Stimulated activated CD4-positive, alpha-beta T cell treated with anti-CD3 and anti-CD28 coated beads, Interleukin-4, amount 100 ng/mL, for 4 hours (primary cell): ENCODE measurements at regions not wholly inside any gene's neighbourhood (a gene's known extent, or its start where the extent isn't known, plus 50 kb on each side); places are given as distances from the start of the nearest gene placed in this dataset.
"Not testable (repeated sequence)": the region's sequence is repeated elsewhere in the genome, so short reads cannot be mapped to it uniquely, and the experiment has no call there.

Experiments used
- DNase-seq, 2 experiments: peaks; one replicate each; pipeline ENCODE4 v3.0.0-alpha.2; 2020

DNA sequence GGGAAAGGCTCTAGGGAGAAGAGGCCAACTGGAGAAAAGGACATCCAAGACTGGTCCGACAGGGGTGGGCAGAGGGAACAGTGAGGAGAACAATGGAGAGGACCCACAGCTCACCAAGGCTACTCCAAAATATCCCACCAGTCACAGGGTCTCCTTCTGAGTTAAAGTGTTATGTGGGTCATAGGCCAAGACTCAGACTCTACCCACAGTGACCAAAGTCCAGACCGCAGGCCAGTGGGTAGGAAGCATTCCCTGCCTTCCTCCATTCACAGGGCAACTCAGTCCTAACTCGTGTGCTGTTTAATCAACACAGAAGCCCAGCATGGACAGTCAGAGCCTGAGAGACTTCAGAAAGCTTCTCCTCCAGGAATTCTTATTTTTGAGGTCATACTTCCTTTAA, 260.6 kb downstream of the SMAD2 start:
- DNase-seq = no peak

DNA sequence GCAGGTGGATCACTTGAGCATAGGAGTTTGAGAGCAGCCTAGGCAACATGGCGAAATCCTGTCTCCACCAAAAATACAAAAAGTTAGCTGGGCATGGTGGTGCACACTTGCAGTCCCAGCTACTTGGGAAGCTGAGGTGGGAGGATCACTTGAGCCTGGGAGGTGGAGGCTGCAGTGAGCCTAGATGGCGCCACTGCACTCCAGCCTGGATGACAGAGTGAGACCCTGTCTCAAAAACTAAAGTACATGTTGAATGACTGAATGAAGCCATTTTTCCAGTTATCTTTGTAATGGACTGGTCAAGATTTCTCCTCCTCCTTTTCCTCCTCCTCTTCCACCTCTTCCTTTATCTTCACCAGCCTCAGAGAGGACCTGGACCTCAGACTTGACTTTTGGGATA, 272.0 kb downstream of the SMAD2 start:
- DNase-seq = no peak

DNA sequence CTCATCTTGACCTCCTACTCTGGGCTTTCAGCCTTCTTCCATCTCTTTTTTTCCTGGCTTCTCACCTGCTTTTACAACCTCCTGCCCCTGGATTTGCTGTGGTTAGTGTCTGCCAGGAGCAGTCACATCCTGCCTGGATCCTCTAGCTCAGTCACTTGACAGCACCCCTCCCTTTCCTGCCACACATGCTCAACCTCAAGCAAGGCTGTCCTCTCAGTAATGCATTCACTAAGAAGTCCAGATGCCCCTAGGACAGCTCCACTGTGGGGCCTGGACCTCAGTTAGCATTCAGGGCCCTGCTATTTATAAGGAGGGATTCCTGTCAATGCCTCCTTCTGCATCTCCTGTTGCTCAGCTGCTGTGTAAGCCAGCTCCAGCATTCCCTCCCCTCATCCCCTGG, 275.5 kb downstream of the SMAD2 start:
- no peak for DNase-seq

DNA sequence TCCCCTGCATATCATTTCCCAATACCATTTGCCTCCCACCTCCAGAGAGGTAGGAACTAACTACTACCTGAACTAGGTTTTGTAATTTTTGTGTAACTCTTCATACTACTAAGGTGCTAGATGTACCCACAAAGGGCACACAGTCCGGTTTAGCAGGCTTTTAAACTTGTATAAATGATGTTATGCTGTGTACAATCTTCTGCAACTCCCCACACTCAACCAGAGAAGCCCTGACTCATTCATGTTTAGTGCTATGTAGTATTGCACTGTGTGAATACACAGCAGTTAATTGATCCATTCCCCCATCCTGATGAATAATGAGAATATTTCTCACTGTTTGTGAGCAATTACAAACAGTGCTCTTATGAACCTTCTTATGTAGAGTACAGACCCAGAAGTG, 285.6 kb downstream of the SMAD2 start:
- no peak for DNase-seq

DNA sequence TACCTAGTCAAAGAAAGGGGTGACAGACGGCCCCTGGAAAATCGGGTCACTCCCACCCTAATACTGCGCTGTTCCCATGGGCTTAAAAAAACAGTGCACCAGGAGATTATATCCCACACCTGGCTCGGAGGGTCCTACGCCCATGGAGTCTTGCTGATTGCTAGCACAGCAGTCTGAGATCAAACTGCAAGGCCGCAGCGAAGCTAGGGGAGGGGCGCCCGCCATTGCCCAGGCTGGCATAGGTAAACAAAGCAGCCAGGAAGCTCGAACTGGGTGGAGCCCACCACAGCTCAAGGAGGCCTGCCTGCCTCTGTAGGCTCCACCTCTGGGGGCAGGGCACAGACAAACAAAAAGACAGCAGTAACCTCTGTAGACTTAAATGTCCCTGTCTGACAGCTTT, 292.9 kb downstream of the SMAD2 start:
- DNase-seq = not testable (repeated sequence)

DNA sequence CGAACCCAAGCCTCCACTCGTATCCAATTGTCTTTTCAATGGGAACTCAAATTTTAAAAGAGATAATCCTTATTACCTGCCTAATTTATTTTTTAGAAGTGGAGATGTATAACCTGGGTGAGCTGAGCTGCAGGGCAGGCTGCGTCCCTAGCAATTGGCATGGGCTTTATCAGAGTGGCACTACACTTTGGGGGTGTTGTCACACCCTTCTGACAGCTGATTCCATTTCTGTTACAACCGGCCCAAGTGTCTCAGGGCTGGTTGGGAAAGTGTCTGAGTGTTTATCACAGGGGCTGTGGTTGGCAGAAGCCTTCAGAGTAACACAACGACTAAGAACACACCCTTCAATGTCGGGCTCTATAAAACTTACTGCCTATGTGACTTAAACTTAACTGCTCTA, 295.0 kb downstream of the SMAD2 start:
- no peak for DNase-seq

DNA sequence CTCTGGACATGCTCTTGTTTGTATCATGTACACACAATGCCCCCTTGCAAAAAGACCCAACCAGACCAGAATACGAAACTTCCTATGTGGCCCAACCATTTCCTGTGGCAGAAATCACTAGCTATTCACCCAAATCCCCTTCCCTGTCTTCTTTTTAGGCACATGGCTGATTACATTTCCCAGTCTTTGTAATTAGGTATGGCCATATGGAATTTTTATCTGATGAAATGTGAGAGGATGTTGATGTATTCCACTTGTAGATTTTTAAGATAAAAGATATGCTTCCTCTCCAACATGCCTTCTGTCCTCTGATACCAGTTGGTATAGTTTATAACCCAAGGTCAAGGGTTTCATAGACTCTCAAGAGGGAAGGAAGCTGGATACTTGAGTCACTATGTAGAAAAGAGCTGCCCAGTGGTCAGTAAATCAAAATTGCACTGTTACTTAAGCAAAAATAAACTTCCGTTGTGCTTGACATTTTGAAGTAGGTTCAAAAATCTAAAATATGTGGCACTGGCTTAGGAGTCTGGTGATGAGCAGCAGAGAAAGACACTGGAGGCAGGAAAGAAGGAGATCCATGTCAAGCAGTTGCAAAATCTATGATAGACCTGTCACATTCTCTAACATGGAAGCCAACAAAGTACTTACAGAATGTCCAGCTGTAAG, 297.4 kb downstream of the SMAD2 start:
- no peak for DNase-seq

DNA sequence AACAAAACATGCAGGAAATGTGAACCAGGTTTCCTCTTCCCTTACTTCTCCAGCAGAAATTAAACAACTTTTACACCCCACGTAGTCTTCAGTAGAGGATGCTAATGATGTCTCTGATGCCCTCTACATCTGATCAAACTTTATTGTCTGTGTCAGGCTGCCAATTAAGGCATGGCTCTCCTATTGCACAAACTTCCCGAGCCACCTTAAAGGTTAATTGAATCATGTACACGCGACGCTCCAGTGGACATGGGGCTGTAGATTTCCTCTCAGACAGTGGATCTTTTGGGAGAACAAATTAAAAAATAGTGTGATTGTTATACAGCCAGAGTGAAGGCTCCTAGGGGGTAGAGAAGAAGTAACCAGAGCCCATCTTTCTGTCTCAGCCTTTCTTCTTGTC, 301.6 kb downstream of the SMAD2 start:
- no peak for DNase-seq

DNA sequence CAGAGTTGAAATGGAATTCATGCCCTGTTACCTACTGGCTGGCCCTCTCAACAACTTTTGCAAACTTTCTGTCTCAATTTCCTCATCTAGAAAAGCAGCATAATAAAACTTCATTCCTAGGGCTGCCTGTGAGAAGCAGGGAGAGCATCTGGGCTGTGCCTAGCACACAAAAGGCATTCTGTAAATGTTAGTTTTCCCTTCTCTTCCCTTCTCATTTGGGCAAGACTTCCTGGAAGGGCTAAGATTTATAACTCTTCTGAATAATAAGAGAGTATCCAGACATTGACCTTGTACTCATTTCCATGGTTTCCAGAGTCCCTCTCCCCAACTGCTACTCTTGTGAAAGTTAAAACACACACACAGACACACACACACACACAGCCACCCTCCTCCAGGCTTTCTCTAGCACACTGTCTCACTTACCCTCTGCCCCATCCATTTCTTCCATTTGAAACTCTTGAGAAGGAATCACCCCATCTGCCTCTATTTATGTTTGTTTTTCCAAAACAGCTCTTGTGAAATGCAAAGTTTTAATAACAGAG, 302.1 kb downstream of the SMAD2 start:
- DNase-seq = no peak

DNA sequence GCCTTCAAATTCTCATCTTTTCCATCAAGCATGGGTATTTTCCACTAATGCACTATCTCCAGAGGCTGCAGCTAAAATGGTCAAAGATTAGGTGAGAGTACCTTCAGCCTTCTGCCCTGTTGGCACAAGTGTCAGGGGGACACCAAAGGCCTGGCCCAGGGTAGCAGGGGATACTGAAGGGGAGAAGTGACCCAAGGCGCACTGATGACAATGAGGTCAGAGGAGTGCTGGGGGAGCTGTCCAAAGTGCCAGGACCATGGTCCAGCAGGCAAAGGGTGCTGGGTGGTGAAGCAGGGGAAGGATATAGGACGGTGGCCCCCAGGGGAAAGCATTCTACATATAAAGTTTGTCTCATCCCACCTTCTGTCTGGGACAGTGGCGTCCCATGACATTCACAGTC, 303.4 kb downstream of the SMAD2 start:
- DNase-seq = no peak

DNA sequence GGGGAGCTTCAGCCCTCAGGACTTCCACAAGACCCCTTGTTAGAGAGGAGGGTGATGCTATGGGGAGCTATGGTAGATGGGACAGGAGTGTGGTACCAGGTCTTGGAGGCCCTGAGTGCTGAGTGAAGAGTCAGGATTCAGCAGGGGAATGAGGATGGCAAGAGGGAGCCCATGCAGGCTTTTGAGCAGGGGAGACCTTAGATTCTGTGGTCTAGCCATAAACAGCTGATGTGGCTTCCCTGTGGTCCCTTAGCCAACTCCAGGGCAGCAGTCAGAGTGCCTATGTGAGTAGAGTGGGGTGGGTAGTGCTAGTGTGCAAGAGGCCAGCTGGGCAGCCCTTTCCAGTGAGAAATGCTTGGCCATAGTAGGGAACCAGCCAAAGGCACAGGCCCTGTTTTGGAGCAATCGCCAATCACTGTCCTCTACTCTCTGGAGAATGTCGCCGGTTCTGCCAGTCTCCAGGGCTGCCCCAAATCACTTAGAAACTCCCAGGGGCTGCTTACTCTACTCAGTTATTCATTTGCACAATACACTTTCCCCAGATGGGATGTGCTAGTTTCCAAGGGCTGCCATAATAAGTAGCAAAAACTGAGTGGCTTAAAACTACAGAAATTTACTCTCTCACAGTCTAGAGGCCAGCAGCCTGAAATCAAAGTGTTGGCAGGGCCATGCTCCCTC, 310.5 kb downstream of the SMAD2 start:
- no peak for DNase-seq

DNA sequence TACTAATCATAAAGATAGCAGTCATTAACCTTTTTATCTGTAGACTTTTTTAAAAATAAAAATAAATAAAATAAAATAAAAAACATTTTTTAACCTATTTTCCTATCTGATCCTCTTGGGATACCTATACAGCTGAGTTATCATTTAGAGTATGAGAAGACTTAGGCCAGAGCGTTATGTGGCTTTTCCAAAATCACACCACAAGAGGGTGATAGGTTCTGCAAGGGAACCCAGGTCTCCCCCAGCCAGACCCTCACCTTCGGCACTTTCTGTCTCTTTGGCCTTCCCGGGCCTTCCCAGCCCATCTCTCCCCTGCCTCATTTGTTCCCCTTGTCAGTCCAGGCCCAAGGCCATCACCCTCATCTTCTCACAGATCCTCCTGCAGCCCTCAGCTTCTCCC, 311.7 kb downstream of the SMAD2 start:
- DNase-seq = no peak

DNA sequence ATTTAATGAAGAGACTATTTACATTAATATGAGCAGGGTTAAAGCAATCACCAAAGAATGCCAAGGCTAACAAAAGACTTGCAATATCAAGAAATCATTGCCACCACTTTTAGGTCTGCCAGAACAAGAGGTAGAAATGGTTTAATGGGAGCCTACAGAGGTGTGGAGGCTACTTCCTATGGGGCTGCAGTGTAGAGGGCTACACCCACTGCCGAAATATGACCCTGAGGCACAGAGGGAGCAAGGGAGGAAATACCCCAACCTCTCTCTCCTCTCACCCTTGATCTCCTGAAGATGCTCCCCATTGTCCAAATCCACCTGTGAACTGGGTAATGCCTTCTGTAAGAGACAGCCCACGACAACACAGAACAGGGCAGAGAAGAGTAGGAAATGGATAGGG, 315.4 kb downstream of the SMAD2 start:
- no peak for DNase-seq

DNA sequence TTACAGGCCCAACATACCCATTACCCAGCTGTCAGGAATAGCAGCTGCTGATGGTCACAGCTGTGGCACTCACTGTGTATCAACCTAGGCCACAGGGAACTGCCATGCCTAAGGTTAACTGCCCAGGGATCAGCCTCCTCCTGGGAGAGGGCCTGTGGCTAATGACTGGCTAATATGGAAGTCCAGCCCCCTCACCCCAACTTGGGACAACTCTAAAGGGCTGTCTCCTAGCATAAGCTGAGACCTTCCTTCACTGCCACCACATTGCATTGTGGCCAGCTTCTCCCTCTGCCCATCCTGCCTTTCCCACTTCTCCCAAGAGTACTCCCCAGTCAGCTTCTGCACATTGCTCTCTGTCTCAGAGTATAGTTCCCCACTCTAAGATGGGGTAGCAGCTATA, 316.5 kb downstream of the SMAD2 start:
- no peak for DNase-seq

DNA sequence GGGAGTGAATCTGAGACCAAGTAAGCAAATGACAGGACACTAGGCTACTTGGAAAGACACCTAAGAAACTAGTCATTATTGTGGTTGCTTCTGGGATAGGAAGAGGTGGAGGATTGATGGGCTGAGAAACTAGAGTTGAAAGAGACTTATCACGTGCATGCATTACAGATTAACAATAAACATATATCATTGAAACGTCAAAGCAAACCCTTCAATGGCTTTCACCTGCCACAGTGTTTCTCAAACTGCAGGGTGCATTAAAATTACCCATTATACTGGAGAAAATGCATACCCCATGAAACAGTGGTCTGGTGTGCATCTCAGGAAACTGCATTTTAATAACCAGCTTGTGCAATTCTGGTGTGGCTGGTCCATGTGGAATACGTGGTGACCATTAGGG, 318.8 kb downstream of the SMAD2 start:
- DNase-seq = no peak

DNA sequence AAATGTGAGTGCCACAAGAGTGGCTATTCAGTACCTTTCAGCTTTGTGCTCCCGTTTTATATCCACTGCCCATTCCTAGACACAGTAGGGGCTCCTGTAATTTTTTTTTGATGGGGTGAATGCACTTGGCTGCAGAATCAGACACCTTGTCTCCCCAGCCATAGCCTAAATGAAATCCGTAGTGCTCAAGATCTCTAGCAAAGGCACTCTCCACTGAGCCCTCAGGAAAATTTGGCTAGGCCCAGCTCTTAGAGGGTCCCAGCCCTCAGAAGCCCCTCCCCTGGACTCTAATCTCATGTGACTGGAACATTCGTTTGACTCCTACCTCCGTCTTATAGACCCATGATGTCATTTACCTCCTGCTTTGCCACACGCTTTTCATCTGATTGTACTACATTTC, 323.9 kb downstream of the SMAD2 start:
- DNase-seq = no peak

DNA sequence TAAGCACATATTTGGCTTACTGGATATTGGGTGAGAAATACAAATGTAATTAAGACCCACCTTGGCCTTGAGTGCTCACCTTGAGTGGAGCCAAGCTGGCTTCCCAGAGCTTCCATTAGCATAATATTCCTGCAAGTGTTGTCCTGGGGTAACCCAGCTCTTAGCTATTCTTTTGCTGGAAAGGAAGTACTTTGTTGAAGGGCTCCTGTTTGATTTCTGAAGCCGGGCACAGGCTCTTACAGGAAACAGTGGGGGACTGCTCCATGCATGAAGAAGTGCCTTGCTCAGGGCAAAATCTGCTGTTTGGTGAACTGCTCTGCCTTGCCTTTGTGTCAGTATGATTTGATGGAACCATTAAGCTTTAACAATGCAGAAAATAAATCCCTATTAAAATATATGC, 325.4 kb downstream of the SMAD2 start:
- no peak for DNase-seq

DNA sequence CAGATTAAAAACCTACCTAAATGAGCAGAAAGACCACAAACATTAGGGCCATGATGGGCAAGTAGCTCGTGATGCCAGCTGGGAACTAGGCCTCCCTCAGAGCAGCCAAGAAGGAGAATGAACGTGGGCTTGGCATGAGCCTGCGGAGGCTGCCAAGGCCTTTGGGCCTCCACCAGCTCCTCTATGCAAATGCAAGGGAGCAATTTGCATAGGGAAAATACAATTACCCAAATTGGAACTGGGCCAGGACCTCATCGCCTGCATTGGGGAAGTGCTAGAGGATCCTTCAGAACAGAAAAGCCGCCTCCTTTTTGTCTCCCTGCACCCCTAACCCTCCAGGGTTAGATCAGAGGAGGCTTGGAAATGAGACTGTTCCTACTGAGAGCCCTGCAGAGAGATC, 326.4 kb downstream of the SMAD2 start:
- no peak for DNase-seq

DNA sequence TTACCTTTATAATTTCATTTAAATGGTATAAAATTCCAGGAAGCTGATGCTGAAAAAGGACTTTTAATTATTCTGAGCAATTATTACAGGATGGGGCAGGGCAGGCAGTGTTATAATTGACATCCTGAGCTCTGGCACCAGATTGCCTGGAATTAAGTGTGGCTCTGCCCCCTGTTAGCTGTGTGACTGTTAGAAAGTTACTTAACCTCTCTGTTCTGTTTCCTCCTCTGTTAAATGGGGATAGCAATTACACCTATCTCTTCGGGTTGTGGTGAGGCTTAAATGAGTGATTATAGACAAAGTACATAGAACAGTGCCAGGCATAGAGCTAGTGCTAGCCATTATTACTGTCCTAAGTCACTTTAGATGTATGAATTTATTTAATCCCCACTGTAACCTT, 327.3 kb downstream of the SMAD2 start:
- DNase-seq = no peak

DNA sequence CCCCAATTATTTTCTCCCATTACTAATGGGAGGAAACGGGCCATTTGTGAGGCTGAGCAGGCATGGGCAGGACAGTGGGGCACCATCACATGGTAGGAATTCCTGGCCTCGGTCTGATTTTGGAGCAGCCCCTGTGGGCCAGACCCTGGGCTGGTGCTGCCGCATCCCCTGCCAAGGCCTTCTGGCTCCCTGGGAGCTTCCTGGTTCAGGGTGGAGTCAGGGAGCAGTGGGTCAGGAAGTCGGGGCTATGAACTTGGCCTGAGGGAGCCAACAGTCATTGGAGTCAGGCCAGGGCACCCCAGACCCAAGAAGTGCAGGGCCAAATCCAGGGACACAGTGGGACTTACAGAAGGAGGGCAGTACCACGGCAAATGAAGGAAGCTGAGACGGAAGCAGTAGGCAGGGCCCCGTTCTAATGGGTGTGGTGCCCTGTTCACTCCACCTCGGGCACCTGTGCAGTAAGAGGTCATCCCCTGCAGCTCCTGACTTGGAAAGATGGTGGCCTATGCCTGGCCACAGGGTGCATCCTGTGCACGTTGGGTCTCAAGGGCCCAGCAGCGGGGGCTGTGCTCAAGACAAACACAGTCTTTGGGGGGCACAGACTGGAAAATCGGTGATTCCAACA, 328.1 kb downstream of the SMAD2 start:
- no peak for DNase-seq

DNA sequence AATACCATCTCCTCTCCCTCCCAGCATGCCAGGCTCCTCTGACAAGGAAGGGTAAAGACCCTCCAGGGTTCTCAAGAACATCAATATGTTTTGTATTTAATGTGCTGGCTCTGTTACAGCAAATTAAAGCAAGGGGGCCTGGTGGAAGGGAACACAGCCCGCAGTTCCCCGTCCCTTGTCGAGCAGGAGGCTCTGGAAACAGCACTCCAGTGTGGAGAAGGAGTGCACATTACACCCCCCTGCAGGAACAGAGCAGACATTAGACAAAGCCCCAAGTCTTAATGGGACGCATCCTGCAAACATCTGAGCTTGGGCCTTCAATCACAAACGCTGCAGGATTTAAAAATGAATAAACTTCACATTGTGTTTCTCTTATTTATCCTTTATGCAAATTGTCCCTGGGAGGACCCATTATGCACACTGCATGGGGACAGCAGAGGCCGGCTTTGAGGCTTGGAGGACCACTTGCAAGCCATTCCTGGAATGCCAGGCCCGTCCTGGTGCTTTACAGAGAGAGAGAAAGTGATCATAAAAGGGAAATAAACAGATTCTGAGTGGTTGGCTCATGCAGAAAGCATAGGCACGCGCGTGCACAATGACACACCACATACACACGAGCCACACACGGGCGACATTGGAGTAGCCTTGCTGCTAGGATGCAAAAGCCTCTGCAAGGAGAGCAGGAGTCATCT, 328.7 kb downstream of the SMAD2 start:
- DNase-seq = no peak

DNA sequence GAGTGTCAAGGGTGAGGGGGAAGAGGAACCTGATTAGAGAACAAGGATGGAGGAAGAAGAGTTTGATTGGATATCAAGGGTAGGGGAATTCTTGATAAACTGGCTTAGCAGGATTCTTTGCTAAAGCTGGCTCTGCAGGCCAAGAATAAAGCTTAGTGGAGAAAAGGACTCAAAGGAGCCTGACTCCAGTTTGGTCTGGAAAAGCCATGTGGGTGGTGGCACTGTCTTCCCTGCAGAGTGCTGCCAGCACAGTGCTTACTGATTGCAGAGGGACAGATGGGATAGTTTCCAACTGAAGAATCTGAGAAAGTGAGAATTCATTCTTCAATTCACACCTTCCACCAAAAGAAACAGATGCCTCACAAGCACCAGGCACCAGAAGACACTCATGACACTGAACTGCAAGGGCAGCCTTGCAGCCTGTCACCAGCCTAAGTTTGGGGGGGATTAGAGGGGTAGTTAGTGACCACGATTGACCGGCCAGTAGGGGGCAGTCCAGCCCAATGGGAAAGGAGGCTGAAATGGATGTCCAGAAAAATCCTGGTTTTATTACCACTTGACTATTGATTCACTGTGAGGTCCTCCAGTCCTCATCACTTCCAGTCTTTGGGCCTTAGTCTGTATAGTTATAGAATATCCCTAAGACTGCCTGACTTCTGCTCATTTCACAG, 334.5 kb downstream of the SMAD2 start:
- DNase-seq = no peak

DNA sequence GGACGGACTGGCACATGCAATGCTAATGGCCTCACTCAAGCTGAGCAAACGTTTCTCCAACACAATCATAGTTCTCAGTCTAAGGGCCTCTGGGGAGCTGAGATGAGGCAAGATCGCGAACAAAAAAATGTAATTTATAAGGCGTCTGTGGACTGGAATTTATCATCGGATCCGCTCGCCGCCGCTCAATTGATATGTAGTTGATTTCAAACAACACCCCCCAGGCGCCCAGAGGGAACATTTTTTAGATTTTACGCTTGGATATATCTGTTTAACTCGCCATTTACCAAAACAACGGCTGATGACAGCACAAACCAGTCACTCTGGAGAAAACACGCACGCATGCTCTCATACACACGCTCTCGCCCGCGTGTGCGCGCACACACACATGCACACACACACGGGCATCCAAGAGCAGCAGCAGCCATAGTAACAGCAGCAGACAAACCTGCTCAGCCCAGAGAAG, 335.8 kb downstream of the SMAD2 start:
- no peak for DNase-seq
